WTC11 (cell line): ENCODE measurements at regions not wholly inside any gene's neighbourhood (a gene's known extent, or its start where the extent isn't known, plus 50 kb on each side); places are given as distances from the start of the nearest gene placed in this dataset.
A peak's percentile ranks its signal among the peaks of the same experiment; 100 is the strongest.

Experiments used
- ATAC-seq: fragments of 200-7000 bp; cut with Tn5 transposase; 2 replicates; pipeline ENCODE4 v1.10.0; 2021; ENCODE audit warnings: mild to moderate bottlenecking, moderate library complexity
- CTCF ChIA-PET: fragments of 300-600 bp; sonication (Branson Sonifier 250); formaldehyde crosslinking; loops from one replicate; lab custom pipeline; 2021; ENCODE audit warnings: antibody characterized with exemption; lab: Charles Lee
- POLR2A ChIA-PET: fragments of 350-600 bp; sonication (Branson Sonifier 250); formaldehyde crosslinking; loops from one replicate; lab custom pipeline; 2021; ENCODE audit warnings: antibody characterized with exemption; lab: Charles Lee
- DNase-seq: peaks from one replicate; pipeline ENCODE4 v3.0.0; 2021; ENCODE audit warnings: low spot score
- H3K27ac Mint-ChIP-seq: 2 replicates; pipeline ENCODE4 v1.8.0; 2021; ENCODE audit warnings: mixed read lengths
- H3K27me3 Mint-ChIP-seq: 2 replicates; pipeline ENCODE4 v1.8.0; 2021; ENCODE audit warnings: low read depth, mild to moderate bottlenecking, moderate library complexity, mixed read lengths
- H3K36me3 Mint-ChIP-seq: 2 replicates; pipeline ENCODE4 v1.8.0; 2021; ENCODE audit warnings: mixed read lengths
- H3K4me1 Mint-ChIP-seq: 2 replicates; pipeline ENCODE4 v1.8.0; 2022; ENCODE audit warnings: mixed read lengths
- H3K4me3 Mint-ChIP-seq: 2 replicates; pipeline ENCODE4 v1.8.0; 2021; ENCODE audit warnings: mild to moderate bottlenecking, moderate library complexity, mixed read lengths
- H3K9me3 Mint-ChIP-seq: 2 replicates; pipeline ENCODE4 v1.8.0; 2021; ENCODE audit warnings: mixed read lengths
- ATF1 ChIP-seq: sonication (generic); formaldehyde crosslinking; IDR thresholded peaks from 2 replicates; pipeline ENCODE4 v1.8.1; 2023; ENCODE audit warnings: mild to moderate bottlenecking, moderate library complexity, missing genetic modification reagents
- CREM ChIP-seq: sonication (generic); formaldehyde crosslinking; IDR thresholded peaks from 2 replicates; pipeline ENCODE4 v1.8.1; 2022; ENCODE audit warnings: mild to moderate bottlenecking, missing genetic modification reagents, moderate library complexity
- FOXJ3 ChIP-seq: sonication (generic); formaldehyde crosslinking; IDR thresholded peaks from 2 replicates; pipeline ENCODE4 v1.9.0; 2021; ENCODE audit warnings: missing genetic modification reagents, mild to moderate bottlenecking, borderline replicate concordance
- FOXP1 ChIP-seq: sonication (generic); formaldehyde crosslinking; IDR thresholded peaks from 2 replicates; pipeline ENCODE4 v1.8.0; 2022; ENCODE audit warnings: missing genetic modification reagents, mild to moderate bottlenecking, moderate library complexity, borderline replicate concordance
- HMGXB4 ChIP-seq: sonication (generic); formaldehyde crosslinking; IDR thresholded peaks from 2 replicates; pipeline ENCODE4 v1.8.1; 2023; ENCODE audit warnings: mild to moderate bottlenecking, moderate library complexity, missing genetic modification reagents
- JUN ChIP-seq: sonication (generic); formaldehyde crosslinking; IDR thresholded peaks from 2 replicates; pipeline ENCODE4 v1.8.0; 2023; ENCODE audit warnings: mild to moderate bottlenecking, missing genetic modification reagents
- KAT7 ChIP-seq: sonication (generic); formaldehyde crosslinking; IDR thresholded peaks from 2 replicates; pipeline ENCODE4 v1.8.1; 2023; ENCODE audit warnings: missing genetic modification reagents, mild to moderate bottlenecking, borderline replicate concordance
- NFATC4 ChIP-seq: fragments of 250-450 bp; sonication (Bioruptor Pico); IDR thresholded peaks from 2 replicates; pipeline ENCODE4 v1.9.0; 2021; ENCODE audit warnings: mild to moderate bottlenecking
- NR2C2 ChIP-seq: sonication (generic); formaldehyde crosslinking; IDR thresholded peaks from 2 replicates; pipeline ENCODE4 v1.8.0; 2022; ENCODE audit warnings: mild to moderate bottlenecking, missing genetic modification reagents
- PRDM15 ChIP-seq: sonication (generic); formaldehyde crosslinking; IDR thresholded peaks from 2 replicates; pipeline ENCODE4 v1.8.0; 2022; ENCODE audit warnings: missing genetic modification reagents
- TP53 ChIP-seq: sonication (generic); formaldehyde crosslinking; IDR thresholded peaks from 2 replicates; pipeline ENCODE4 v1.8.1; 2023; ENCODE audit warnings: mild to moderate bottlenecking, missing genetic modification reagents
- ZNF232 ChIP-seq: sonication (generic); formaldehyde crosslinking; IDR thresholded peaks from 2 replicates; pipeline ENCODE4 v1.8.0; 2022; ENCODE audit warnings: mild to moderate bottlenecking, missing genetic modification reagents
- ZNF671 ChIP-seq: fragments of 250-450 bp; sonication (Bioruptor Pico); IDR thresholded peaks from 2 replicates; pipeline ENCODE4 v1.8.0; 2021; ENCODE audit warnings: mild to moderate bottlenecking
- ZSCAN18 ChIP-seq: fragments of 250-450 bp; sonication (Bioruptor Pico); IDR thresholded peaks from 2 replicates; pipeline ENCODE4 v2.1.2; 2022; ENCODE audit warnings: mild to moderate bottlenecking, moderate library complexity

GRCh38 chr9:135341612-135342169 is 137.9 kb upstream of the PPP1R26 start:
- Mint-ChIP-seq H3K27me3 (no peaks in the 10 kb centered on the region), H3K4me3 (no peak overlapping the region), H3K36me3 (no peaks in the 10 kb centered on the region), H3K4me1 (peaks cover 46% of the 10 kb centered on the region), H3K9me3 (no peaks in the 10 kb centered on the region), H3K27ac (peak overlapping the region; percentile 98)
- CTCF ChIA-PET, result interaction anchor here (2.0 to 2.2 kb wide), 3 partner anchors 60 to 71 kb away, joined by 5 to 13 read pairs (median 11); no protein-coding TSS in a partner anchor
- no peak for ATAC-seq
- peak; percentile 11 for DNase-seq
- POLR2A ChIA-PET, result no interaction called here
- TF ChIP-seq KAT7, result no peak
- TF ChIP-seq FOXJ3 (CRISPR knock-in tag), result no peak
- no peak for TF ChIP-seq ZNF671 (CRISPR knock-in tag)
- TF ChIP-seq CREM (CRISPR knock-in tag), result no peak
- TF ChIP-seq, all 79 proteins: peak for 0

- POLR2A ChIA-PET, result interaction anchor here (1.0 kb wide), 1 partner anchor 121 kb away, joined by 3 read pairs; no protein-coding TSS in a partner anchor
- peak; percentile 6 for DNase-seq
- Mint-ChIP-seq H3K4me3 (no peak overlapping the region), H3K36me3 (no peaks in the 10 kb centered on the region), H3K27me3 (no peaks in the 10 kb centered on the region), H3K9me3 (no peaks in the 10 kb centered on the region), H3K27ac (no peak overlapping the region), H3K4me1 (peaks cover 46% of the 10 kb centered on the region)
- ATAC-seq, result no peak
- TF ChIP-seq ATF1 (CRISPR knock-in tag) (no peak), ZSCAN18 (CRISPR knock-in tag) (no peak), TP53 (CRISPR knock-in tag) (no peak), CREM (CRISPR knock-in tag) (no peak), NR2C2 (no peak), JUN (no peak), FOXJ3 (CRISPR knock-in tag) (no peak), ZNF232 (CRISPR knock-in tag) (no peak), PRDM15 (CRISPR knock-in tag) (no peak), HMGXB4 (CRISPR knock-in tag) (no peak)
- CTCF ChIA-PET, result interaction anchor here (1.5 to 2.0 kb wide), 4 partner anchors 61 to 256 kb away, joined by 3 to 13 read pairs (median 5); no protein-coding TSS in a partner anchor
These were observed 137.1 kb upstream of the PPP1R26 start for GRCh38 chr9:135342206-135343130.

GRCh38 chr9:135343136-135343535 is 136.4 kb upstream of the PPP1R26 start:
- Mint-ChIP-seq H3K27me3 (no peaks in the 10 kb centered on the region), H3K4me1 (peaks cover 41% of the 10 kb centered on the region), H3K36me3 (no peaks in the 10 kb centered on the region), H3K4me3 (no peak overlapping the region), H3K27ac (no peak overlapping the region), H3K9me3 (no peaks in the 10 kb centered on the region)
- TF ChIP-seq FOXP1 (0 out of 2 replicates have a peak, but pooled peaks have one; percentile 30), NFATC4 (CRISPR knock-in tag) (no peak)
- ChIA-PET POLR2A (interaction anchor here (1.0 kb wide), 1 partner anchor 121 kb away, joined by 3 read pairs; no protein-coding TSS in a partner anchor), CTCF (interaction anchor here (0.6 to 2.5 kb wide), 6 partner anchors 8 to 256 kb away, joined by 3 to 16 read pairs (median 4); no protein-coding TSS in a partner anchor)
- ATAC-seq (no peak), DNase-seq (peak; percentile 8)
